HG03196 (cell line): ENCODE measurements at regions not wholly inside any gene's neighbourhood (a gene's known extent, or its start where the extent isn't known, plus 50 kb on each side); places are given as distances from the start of the nearest gene placed in this dataset.
"Not testable (repeated sequence)": the region's sequence is repeated elsewhere in the genome, so short reads cannot be mapped to it uniquely, and the experiment has no call there.

Experiments
- ATAC-seq: cut with Tn5 transposase; IDR thresholded peaks from one replicate; pipeline ENCODE4 v1.9.1; 2021; ENCODE audit not compliant: unreplicated experiment

DNA sequence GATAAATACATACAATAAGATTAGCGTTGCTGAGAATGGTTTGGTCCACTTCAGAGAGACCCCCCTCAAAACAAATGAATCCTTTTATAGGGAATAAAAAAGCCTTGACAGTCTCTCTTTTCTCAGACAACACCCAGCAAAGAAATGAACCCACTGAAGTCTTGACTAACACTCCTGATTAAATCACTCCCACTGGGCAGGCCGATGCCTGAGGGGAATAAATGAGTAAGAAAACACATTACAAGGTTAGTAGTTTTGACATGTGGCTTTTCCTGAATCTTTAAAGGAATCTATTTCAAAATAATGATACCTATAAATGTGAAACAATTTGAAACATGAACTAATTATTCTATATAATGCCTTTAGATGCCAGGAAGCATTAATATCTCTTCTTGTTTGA is 146.9 kb upstream of the POGK start:
- ATAC-seq, result no peak

DNA sequence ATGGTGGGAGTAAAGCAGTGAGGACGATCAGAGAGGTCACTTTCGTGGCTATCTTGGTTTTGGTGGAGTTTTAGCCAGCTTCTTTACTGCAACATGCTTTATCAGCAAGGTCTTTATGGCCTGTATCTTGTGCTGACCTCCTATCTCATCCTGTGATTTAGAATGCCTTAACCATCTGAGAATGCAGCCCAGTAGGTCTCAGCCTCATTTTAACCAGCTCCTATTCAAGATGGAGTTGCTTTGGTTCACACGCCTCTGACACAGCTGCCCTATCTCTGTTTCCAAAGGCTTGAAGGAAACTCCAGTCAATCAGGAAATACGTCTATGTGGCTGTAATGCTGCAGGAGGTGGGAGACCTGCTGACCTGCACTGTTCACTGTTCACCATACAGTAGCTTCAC is 146.1 kb upstream of the POGK start:
- no peak for ATAC-seq

DNA sequence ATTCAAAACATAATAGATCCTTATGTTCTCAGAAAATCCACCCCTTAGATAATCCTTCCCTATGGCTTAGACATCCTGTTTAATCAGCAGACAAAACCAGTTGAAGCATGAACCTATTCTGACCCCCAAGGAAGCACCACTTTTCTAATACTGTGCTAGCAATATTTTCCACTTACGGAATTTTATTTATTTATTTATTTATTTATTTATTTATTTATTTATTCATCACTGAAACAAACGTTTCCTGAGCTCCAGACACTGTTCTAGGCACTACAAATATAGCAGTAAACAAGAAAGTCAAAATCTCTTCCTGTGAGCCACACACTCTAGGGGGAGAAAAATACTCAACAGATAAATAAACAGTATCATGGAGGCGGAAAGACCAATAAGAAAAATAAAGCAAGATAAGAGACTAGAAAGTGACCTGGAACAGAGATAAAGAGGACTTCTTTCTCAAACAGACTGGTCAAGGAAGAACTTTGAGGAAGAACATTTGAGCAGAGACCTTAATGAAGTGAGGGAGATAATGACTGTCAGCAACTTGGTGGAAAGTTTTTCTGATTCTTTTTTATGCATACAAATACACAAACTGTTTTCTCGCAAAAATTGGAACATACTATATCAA is 145.5 kb upstream of the POGK start:
- no peak for ATAC-seq

DNA sequence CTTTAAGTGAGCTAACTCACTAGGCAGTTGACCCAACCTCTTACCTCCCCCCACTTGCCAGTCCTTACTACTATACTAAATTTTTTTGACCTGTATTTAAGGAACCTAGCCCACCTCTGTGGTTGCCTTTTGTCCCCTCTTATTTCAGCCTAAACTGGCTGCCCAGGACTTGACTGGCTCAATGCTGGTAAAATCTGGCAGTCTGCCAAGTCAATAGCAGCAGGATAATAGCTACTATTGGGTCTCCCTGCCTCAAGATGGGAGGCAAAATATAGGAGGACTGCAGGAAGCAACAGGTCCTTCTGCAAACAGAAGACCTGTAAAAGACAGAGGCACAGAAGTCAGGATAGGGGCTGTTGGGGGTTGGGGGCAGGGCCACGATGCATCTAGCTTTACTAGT is 144.2 kb upstream of the POGK start:
- ATAC-seq, result no peak

DNA sequence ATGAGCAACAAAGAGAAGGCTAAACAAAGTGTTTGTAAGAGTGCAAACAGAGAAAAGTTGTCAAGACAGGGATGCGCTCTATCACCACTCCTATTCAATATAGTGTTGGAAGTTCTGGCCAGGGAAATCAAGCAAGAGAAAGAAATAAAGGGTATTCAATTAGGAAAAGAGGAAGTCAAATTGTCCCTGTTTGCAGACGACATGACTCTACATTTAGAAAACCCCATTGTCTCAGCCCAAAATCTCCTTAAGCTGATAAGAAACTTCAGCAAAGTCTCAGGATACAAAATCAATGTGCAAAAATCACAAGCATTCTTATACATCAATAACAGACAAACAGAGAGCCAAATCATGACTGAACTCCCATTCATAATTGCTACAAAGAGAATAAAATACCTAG is 143.4 kb upstream of the POGK start:
- ATAC-seq, result not testable (repeated sequence)

DNA sequence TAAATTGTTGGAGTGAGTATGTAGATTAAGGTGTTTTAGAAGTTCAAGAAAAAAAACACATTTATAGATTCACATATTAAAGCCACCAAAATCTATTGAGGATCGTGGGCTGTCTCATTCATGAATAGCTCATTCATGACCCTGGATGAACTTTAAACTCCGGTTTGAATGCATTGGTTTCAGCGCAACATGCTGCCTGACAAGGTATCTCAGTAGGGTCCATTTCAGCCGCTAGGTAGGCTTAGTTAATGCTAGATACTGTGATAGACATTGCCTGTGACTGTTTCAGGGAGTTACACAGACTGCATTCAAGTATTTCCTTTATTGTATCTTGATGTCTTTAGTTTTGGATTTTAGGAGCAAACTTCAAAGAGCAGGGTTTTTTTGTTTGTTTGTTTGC is 140.5 kb upstream of the POGK start:
- no peak for ATAC-seq

DNA sequence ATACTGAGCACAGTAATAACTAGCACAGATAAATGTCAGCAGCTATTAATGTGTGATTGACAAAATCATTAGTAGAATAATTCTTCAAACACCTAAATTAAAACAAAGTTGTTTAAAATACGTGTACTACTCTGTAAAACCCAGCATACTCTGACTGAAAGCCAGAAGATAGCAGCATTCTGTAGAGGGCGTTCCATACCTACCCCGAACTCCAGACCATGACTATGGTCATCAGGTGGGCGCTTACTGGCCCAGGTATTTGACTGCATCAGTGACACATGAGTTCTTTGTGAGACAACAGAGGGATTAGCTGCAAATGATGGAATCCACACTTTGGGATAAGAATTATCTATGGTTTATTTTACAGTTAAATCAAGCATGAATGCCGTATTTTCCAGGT is 139.7 kb upstream of the POGK start:
- ATAC-seq, result no peak

DNA sequence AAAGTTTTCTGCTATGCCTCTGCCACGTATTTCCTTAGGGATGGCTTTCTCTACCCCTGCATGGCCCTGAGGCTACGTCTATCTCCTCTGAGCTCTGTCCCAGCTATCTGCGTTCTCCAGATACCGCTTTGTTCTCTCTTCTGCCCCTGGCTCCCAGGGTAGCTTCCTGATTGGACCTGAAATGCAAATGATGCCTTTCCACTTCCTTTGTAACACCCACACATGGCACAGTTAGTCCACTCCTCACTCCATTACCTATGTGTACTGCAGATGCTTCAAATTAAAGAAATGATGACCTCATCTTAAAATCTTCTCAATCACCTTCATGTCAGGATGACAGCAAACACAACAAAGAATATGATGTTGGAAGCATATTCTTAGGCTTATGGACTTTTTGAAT is 138.6 kb upstream of the POGK start:
- no peak for ATAC-seq

DNA sequence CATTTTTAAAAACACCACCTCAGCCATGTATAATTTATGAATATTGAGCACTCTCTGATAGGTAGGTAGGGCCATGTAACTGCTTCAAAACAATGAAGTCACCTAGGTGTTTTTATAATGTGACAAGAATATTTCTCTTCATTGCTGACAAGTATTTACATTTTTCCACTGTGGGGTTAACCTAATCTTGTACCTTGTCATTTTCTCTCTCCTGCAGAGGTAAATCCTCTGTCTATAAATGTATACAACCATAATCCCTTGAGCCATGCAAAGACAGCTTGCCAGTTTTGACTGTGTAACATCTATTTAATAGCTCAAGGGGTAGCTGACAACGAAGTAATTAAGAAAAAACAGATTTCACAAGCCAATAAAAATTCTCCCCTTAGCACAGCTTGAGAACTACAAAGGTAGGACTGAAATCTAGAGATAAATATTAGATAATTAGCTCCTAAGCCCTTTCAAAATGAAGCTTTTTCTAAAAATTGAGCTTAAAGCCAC is 137.6 kb upstream of the POGK start:
- no peak for ATAC-seq

DNA sequence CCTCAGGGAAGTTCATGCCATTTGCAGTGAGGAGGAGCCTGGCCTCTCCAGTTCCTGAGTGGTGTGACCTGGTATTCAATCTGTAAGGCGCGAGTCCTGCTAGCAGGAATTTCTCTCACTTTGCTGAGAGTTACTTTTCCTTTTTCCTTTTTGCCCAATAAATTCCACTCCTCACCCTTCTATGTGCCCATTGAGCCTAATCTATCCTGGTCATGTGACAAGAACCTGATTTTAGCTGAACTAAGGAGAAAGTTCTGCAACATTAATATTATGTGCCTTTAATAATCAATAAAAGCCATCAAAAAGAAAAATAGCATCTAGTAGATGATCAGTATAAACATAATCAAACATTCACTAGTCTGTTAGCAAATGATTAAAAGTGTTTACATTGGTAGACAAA is 136.1 kb upstream of the POGK start:
- no peak for ATAC-seq

DNA sequence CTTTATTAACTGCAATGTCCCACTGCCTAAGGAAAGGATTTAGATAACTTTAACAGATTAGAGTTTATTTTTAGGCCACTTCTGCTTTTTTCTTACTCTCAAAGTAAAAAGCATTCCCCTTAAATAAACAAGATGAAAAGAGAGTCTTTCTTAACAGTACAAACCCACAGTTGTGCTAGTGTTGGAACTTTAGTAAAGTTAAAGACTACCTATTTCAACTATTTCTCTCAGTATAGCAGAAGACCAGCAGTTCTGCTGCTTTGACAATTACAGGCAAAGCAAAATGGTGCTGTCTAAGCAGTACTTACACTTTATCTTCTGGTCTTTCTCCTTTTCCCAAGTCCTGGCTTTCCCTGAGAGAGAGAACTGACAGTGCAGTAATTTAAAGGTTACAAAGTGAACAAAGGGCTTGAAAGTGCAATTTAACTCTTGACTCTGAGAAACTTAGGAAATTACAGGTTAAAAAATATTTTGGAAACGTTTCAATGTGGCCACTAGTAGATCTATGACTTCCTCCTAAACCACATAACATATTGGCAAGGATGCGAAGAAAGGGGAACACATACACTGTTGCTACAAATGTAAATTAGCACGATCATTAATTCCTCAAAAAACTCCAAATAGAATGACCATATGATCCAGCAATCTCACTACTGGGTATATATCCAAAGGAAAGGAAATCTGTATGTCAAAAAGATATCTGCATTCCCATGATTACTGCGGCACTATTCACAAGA is 135.4 kb upstream of the POGK start:
- no peak for ATAC-seq

DNA sequence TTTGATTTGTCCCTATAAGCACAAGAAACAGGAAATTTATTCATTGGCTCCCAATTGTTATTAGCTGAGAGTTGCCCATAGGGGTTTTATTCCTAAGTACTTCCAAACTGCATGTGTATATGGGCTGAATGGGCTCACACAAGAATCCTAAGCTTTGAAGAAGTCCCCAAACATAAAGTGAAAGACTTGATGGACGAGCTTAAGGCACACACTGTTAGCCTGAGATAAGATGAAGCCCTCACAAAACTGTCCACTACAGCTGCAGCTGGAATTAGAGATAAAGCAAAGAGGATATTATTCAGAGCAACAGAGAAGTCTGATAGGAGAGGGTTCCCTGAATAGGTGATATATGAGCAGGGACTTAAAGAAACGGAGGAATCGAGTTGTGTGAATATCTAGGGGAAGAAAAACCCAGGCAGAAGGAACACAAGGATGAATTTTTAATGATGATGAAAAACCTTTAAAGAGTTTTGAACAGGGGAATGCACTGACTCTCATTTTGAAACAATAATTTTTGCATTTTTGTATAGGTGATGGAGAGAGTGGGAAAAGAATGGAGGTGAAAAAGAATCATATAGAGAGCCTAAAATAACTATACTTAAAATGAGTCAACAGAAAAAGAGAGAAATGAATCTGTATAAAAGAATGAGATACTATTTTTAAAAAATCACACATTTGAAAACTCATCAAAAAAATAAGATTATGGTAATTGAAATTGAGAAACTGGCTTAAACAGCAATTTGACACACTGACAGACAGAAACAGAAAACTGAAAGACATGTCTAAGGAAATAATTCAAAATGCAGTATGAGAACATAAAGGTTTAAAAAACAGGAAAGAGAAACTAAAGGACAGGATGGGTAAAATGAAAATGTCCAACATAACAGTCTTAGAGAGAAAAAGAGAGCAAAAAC is 133.6 kb upstream of the POGK start:
- no peak for ATAC-seq

DNA sequence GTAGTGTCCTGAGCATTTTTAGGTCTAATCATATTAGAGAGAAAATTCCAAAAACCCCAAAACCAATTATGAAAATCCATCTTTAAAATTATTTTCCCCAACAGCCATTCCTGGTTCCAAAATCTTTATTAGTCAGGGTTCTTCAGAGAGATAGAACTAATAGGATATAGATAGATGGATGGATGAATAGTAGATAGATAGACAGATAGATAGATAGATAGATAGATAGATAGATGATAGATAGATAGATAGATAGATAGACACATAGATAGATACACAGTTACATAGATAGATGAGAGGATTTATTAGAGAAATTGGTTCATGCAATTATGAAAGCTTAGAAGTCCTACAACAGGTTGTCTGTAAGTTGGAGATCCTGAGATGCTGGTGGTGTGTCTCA is 122.7 kb upstream of the POGK start:
- no peak for ATAC-seq

DNA sequence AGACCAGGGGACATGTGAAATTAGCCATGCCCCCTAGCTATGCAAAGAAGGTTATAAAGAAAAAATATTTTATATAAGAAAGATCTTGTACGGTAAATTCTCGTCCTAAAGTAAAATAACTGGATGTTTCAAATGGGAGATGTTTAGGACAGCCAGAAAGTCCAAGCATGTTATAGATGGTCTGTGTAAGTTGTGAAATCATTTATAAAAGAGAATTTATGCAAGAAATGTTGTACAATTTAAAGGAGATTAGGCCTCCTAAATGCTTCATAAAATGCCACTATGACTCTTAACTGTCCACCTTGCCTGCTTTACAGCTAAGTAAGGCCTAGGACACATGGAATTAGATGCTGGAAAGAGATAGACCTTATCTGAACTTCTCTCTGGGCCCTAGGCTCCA is 118.1 kb upstream of the POGK start:
- ATAC-seq, result no peak

DNA sequence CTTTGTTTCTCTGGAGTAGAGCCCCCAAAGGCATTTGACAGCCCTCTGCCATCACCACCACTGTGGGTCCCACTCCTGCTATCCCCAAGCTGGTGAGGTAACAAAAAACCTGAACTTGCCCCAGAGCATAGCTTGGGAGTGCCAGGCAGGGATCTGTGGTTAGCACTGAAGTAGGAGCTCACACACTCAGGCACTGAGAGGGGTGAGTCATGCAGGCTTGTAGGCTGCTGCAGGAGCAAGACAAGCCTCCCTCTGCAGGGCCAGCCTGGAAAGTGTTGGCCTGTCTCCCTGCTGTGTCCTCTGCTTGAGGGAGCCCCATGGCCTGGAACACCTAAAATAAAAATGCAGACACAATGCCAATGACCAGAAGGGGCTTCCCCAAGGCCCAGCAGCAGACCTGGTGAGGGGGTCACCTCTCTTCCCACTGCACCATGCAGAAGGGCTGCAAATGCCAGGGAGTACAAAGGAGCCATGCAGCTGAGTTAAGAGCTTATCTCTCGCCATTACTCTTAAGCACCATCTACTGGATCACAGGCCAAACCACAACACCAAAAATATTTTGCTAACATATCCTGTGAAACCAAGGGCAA is 108.9 kb upstream of the POGK start:
- ATAC-seq, result no peak

DNA sequence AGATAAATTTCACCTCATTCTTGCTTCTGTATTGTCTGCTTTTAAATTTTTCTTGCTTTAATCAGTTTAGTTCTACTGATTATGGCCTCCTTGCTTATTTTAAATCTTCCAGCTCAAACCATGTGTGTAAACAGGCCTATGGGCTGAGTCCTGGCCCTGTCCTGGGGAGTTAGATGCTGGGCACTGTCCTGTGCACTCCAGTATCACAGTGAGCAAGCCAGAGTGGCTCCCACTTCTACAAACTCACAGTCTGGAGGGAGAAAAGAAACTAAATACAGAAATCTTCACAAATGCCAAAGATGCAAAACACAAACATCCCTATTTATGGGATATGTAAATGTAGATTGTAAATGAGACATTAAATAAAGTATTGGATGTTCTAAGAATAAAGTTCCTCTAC is 101.1 kb upstream of the POGK start:
- no peak for ATAC-seq

DNA sequence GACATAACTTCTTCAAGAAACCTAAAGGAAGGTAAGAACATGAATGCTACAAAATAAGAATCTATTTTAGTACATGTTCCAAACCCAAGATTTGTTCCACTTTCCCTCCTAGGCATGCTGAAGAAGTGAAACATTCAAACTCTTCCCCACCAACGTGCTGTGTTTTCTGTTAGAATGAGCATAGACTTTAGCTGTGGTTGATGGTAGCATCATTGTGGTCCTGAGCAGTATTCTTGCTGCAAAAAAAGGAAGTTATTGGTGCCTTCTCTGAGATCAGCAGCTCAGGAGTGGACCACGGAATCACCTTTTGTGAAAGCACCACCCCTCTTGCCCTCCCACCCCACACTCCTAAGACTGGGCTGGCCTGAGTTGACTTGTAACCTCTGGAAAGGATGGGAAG is 100.4 kb upstream of the POGK start:
- ATAC-seq, result no peak

DNA sequence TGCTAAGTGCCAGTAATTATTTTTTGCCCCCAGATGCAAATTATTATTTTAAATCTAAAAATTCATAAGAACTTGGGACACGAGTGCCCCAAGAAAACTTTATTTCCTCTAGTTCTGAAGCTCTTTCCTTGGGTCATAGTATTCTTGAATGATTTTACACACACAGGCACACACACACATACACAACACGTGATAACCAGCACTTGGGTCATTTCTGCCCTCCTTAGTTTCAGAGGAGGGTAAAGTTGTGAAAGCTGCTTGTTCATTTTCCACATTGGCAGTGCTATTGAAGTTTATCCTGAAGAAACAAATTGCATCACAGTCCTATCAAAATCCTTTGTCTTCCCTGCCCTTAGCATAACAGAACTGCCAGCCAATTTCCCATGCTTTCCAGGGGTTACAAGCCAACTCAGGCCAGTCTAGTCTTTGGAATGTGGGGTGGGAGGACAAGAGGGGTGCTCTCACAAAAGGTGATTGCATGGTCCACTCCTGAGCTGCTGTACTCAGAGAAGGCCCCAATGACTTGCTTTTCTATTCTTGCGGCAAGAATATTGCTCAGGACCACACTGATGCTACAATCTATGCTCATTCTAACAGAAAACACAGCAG is 98.5 kb upstream of the POGK start:
- ATAC-seq, result no peak

DNA sequence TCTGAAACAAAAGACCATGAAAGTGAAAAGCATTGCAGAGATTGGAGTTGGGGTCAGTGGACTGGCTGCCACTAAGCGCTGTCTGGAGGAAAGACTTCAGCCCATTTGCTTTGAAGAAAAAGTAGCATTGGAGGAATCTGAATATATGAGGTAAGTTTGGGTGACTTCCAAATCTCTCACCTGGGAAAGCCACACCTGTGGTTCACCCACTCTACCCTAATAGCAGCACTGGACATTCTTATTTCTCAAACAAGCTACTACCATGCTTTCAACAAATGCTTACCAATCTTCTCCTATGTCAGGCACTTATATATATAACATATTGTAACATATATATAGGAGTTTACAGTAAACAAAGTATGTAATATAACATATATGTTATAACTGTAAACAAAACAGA is 76.0 kb upstream of the POGK start:
- ATAC-seq, result no peak

DNA sequence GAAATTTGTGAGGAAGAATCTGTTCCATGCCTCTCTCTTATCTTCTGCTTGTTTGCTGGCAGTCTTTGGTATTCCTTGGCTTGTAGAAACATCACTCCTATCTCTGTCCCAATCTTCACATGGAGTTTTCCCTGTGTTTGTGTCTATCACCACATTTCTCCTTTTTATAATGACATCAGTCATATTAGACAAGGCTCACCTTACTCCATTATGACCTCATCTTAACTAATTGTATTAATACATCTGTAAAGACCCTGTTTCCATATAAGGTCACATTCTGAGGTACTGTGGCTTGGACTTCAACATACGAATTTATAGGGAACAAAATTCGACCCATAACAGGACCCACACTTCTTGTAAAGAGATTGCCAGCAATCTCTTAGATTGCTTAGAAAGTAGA is 72.3 kb upstream of the POGK start:
- no peak for ATAC-seq

DNA sequence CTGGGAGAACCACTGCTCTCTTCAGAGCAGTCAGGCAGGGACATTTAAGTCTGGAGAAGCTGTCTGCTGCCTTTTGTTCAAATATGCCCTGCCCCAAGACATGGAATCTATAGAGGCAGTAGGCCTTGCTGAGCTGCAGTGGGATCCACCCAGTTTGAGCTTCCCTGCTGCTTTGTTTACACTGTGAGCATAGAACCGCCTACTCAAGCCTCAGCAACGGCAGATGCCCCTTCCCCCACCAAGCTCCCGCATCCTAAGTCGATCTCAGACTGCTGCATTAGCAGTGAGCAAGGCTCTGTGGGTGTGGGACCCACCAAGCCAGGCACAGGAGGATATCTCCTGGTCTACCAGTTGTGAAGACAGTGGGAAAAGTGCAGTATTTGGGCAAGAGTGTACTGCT is 54.6 kb upstream of the POGK start:
- not testable (repeated sequence) for ATAC-seq
